PC-9 (cell line): ENCODE measurements at regions not wholly inside any gene's neighbourhood (a gene's known extent, or its start where the extent isn't known, plus 50 kb on each side); places are given as distances from the start of the nearest gene placed in this dataset.

ENCODE experiments used
- CTCF ChIP-seq: fragments of 200-600 bp; sonication (generic); conservative IDR thresholded peaks from 2 replicates; pipeline ENCODE4 v1.6.1; 2017; ENCODE audit warnings: mixed run types, antibody characterized with exemption, mild to moderate bottlenecking, moderate library complexity
- EZH2 ChIP-seq: fragments of 200-600 bp; sonication (generic); IDR thresholded peaks from 2 replicates; pipeline ENCODE4 v1.8.0; 2017; ENCODE audit warnings: antibody characterized with exemption, low read depth

- no peak for TF ChIP-seq EZH2
- TF ChIP-seq CTCF = no peak
Observed at GRCh38 chr4:119678761-119679160, 50.2 kb upstream of the PDE5A start.
